ENCODE measurements at regions not wholly inside any gene's neighbourhood (a gene's known extent, or its start where the extent isn't known, plus 50 kb on each side); places are given as distances from the start of the nearest gene placed in this dataset.

GRCh38 chr2:14344355-14344754 lies 288.2 kb upstream of the LRATD1 start:
- Histone ChIP-seq H3K36me3 (ENCODE audit: control insufficient read depth, insufficient read depth, low read length) (no peaks in the 10 kb centered on the region), H3K9ac (ENCODE audit: insufficient read depth, low read length) (no peak overlapping the region), H3K27me3 (ENCODE audit: control insufficient read depth, insufficient read depth, low read length) (no peaks in the 10 kb centered on the region), H3K79me2 (ENCODE audit: control insufficient read depth, insufficient read depth, low read length) (no peaks in the 10 kb centered on the region), H3K4me1 (ENCODE audit: control insufficient read depth, extremely low read depth, insufficient read depth, low read length) (no peaks in the 10 kb centered on the region), H3K4me2 (ENCODE audit: extremely low read depth, insufficient read depth, low read length) (no peak overlapping the region), H3K4me3 (replicated peaks in 1 of 4; ENCODE audit: control extremely low read depth in 1 of 4, insufficient read depth in 1 of 4, low read depth in 3 of 4, low read length in 4 of 4) (no peak overlapping the region), H3K9me3 (ENCODE audit: control insufficient read depth, insufficient read depth, low read depth, low read length) (no peaks in the 10 kb centered on the region), H4K20me1 (ENCODE audit: control insufficient read depth, extremely low read depth, insufficient read depth, low read length) (no peaks in the 10 kb centered on the region), H2AFZ (ENCODE audit: low read length) (no peak overlapping the region), H3K27ac (ENCODE audit: insufficient read depth, low read length) (no peak overlapping the region)
- no peak for DNase-seq (ENCODE audit: low read depth in 2 of 2)
- TF ChIP-seq, protein P1, sequence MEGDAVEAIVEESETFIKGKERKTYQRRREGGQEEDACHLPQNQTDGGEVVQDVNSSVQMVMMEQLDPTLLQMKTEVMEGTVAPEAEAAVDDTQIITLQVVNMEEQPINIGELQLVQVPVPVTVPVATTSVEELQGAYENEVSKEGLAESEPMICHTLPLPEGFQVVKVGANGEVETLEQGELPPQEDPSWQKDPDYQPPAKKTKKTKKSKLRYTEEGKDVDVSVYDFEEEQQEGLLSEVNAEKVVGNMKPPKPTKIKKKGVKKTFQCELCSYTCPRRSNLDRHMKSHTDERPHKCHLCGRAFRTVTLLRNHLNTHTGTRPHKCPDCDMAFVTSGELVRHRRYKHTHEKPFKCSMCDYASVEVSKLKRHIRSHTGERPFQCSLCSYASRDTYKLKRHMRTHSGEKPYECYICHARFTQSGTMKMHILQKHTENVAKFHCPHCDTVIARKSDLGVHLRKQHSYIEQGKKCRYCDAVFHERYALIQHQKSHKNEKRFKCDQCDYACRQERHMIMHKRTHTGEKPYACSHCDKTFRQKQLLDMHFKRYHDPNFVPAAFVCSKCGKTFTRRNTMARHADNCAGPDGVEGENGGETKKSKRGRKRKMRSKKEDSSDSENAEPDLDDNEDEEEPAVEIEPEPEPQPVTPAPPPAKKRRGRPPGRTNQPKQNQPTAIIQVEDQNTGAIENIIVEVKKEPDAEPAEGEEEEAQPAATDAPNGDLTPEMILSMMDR (conservative IDR thresholded peaks at IDR 0.05 in 1 of 2, IDR thresholded peaks at IDR 0.05 in 1 of 2; ENCODE audit: low read depth in 1 of 2, low read length in 2 of 2), result no peak
- no peak for TF ChIP-seq EZH2 (IDR thresholded peaks at IDR 0.05; ENCODE audit: low read length, missing control alignments)

DNA sequence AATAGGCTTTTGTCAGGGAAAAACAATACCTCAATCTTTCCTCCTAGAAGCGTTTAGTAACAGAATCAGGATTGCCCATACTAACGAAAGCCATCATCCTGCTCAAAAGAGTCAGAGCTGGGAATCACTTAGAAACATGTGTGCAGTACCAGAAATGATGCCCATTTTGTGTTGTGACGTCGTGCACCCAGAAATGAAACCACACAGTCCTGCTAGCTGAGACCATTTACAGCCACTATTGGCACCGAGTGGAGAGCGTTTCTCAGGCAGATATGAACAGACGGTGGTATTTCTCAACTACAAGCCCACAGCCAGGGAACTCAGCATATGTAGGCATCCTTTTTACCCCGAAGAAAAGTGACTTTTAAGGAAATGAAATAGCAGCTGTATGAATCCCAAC lies 284.3 kb upstream of the LRATD1 start:
- TF ChIP-seq EZH2 (IDR thresholded peaks at IDR 0.05; ENCODE audit: low read length, missing control alignments), result no peak
- TF ChIP-seq, protein P1 (conservative IDR thresholded peaks at IDR 0.05 in 1 of 2, IDR thresholded peaks at IDR 0.05 in 1 of 2; ENCODE audit: low read depth in 1 of 2, low read length in 2 of 2), result no peak
- no peak overlapping the region for H3K4me3 ChIP-seq (replicated peaks in 1 of 4; ENCODE audit: control extremely low read depth in 1 of 4, insufficient read depth in 1 of 4, low read depth in 3 of 4, low read length in 4 of 4)
- no peak for DNase-seq (ENCODE audit: low read depth in 2 of 2)
- no peak overlapping the region for H3K27ac ChIP-seq (ENCODE audit: insufficient read depth, low read length)
- H3K36me3 ChIP-seq (ENCODE audit: control insufficient read depth, insufficient read depth, low read length), result no peaks in the 10 kb centered on the region
- H3K27me3 ChIP-seq (ENCODE audit: control insufficient read depth, insufficient read depth, low read length), result no peaks in the 10 kb centered on the region
- no peaks in the 10 kb centered on the region for H3K79me2 ChIP-seq (ENCODE audit: control insufficient read depth, insufficient read depth, low read length)
- H3K4me2 ChIP-seq (ENCODE audit: extremely low read depth, insufficient read depth, low read length), result no peak overlapping the region
- H3K4me1 ChIP-seq (ENCODE audit: control insufficient read depth, extremely low read depth, insufficient read depth, low read length), result no peaks in the 10 kb centered on the region
- no peaks in the 10 kb centered on the region for H3K9me3 ChIP-seq (ENCODE audit: control insufficient read depth, insufficient read depth, low read depth, low read length)
- no peak overlapping the region for H2AFZ ChIP-seq (ENCODE audit: low read length)
- H4K20me1 ChIP-seq (ENCODE audit: control insufficient read depth, extremely low read depth, insufficient read depth, low read length), result no peaks in the 10 kb centered on the region
- no peak overlapping the region for H3K9ac ChIP-seq (ENCODE audit: insufficient read depth, low read length)

DNA sequence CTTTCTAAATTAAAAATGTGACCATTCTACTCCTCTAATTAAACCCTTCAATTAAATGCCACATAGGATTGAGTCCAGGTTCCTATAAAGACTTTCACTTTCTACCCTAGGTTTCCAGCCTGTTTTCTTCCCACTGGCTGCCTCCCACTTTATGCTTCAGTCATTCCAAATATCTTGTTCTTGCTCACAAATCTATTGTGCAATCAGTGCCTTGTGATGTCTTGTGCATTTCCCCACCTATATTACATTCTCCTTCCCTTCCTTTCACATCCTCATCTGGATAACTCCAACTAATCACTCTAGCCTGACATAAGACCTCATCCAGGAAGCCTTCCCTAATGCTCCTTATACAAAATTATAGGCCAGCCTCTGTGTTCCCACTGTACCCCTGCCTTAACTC lies 281.7 kb upstream of the LRATD1 start:
- no peaks in the 10 kb centered on the region for H3K36me3 ChIP-seq (ENCODE audit: control insufficient read depth, insufficient read depth, low read length)
- no peaks in the 10 kb centered on the region for H3K27me3 ChIP-seq (ENCODE audit: control insufficient read depth, insufficient read depth, low read length)
- no peak for DNase-seq (ENCODE audit: low read depth in 2 of 2)
- no peak overlapping the region for H3K27ac ChIP-seq (ENCODE audit: insufficient read depth, low read length)
- H2AFZ ChIP-seq (ENCODE audit: low read length), result no peak overlapping the region
- no peak overlapping the region for H3K9ac ChIP-seq (ENCODE audit: insufficient read depth, low read length)
- no peaks in the 10 kb centered on the region for H3K9me3 ChIP-seq (ENCODE audit: control insufficient read depth, insufficient read depth, low read depth, low read length)
- no peaks in the 10 kb centered on the region for H4K20me1 ChIP-seq (ENCODE audit: control insufficient read depth, extremely low read depth, insufficient read depth, low read length)
- no peaks in the 10 kb centered on the region for H3K4me1 ChIP-seq (ENCODE audit: control insufficient read depth, extremely low read depth, insufficient read depth, low read length)
- no peaks in the 10 kb centered on the region for H3K79me2 ChIP-seq (ENCODE audit: control insufficient read depth, insufficient read depth, low read length)
- no peak overlapping the region for H3K4me3 ChIP-seq (replicated peaks in 1 of 4; ENCODE audit: control extremely low read depth in 1 of 4, insufficient read depth in 1 of 4, low read depth in 3 of 4, low read length in 4 of 4)
- TF ChIP-seq, protein P1 (conservative IDR thresholded peaks at IDR 0.05 in 1 of 2, IDR thresholded peaks at IDR 0.05 in 1 of 2; ENCODE audit: low read depth in 1 of 2, low read length in 2 of 2), result no peak
- no peak for TF ChIP-seq EZH2 (IDR thresholded peaks at IDR 0.05; ENCODE audit: low read length, missing control alignments)
- no peak overlapping the region for H3K4me2 ChIP-seq (ENCODE audit: extremely low read depth, insufficient read depth, low read length)
